GM19324 (cell line): ENCODE measurements at regions not wholly inside any gene's neighbourhood (a gene's known extent, or its start where the extent isn't known, plus 50 kb on each side); places are given as distances from the start of the nearest gene placed in this dataset.
"Not testable (repeated sequence)": the region's sequence is repeated elsewhere in the genome, so short reads cannot be mapped to it uniquely, and the experiment has no call there.

ENCODE experiments used
- ATAC-seq: cut with Tn5 transposase; IDR thresholded peaks from one replicate; pipeline ENCODE4 v1.9.1; 2021; ENCODE audit warnings: mild to moderate bottlenecking, moderate library complexity; ENCODE audit not compliant: unreplicated experiment, low FRiP score

DNA sequence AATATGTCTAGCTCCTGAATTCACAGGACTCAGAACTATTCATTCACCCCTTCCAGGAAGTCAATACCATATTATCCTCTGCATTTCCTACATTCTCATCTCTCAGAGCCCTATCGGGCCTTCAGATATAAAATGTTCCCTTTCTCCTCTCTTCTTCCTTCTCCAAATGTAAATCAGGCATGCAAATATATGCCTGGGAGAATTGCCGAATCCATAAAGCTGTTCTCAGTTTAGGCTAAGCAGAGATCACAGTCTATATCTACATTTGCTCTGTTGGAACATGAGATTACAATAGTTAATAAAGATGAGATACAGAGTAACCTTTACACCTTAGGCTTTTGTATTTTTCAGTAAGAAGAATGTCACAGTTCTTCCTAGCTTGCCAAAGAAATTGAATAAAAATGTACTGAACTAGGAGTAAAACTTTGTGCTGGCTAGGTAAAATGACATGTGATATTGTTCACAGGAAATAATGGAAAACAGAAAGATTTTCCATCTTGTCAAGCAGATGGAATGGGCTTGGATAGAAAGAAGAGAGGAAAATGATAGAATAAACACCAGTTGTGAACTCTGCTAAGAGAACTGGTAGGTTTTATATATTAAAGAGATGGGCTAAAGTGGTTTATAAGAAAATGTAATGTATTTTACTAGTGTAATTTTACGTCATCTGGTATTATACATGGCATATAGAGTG, 161.5 kb downstream of the NRIP1 start:
- ATAC-seq = no peak

DNA sequence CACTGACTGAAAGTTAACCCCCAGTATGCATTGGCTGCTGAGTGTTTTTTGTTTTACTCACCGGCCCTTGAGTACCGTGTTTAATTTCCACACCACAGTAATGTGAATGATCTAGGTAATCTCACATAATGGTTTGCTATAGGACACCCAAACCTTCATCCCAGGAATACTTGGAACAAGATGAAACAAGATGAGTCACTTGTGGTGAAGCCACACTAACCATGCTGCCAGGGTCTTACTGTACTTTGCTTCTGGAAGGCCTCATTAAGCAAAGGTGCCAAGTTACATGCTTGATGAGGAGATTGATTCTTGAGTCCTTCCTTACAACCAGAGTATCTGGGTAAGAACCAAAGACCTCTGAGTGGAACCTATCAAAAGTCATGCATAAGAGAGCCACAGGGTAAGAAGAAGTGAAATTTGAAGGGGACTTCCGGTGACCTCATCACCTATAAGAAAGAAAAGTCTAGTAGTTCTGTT, 163.3 kb downstream of the NRIP1 start:
- peak; percentile 62 for ATAC-seq

DNA sequence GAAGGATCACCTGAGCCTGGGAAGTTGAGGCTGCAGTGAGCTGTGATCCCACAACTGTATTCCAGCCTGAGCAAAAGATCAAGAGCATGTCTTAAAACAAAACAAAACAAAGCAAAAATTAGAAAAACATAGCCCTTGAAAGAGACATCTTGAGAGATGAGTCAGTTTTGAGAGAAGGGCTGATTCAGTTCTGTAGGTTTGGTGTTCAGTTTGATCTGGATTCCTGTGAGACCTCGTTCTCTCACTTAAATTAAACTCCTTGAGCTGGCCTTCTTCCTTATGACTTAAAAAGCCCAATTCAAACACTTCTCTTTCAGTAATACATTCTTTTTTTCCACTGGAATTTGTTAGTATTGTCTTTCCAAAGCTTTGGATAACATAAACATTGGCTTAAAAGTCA, 164.2 kb downstream of the NRIP1 start:
- no peak for ATAC-seq

DNA sequence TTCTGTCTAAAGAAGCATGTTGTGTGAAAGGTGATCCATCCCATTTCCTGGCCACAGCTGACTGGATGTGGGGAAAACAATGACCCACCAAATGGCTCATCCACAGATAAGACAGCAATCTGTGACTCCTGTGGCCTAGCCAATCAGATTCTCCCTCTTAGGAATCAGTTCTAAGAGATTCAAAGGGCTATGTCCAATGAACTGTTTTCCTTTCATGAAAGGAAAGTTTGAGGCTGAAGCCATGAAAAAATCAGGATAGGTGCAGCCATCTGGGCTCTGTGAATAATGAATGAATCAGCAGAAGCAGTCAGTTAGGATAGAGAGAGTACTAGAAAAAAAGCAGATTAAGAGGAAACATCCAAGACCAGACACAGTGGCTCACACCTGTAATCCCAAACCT, 164.7 kb downstream of the NRIP1 start:
- no peak for ATAC-seq

DNA sequence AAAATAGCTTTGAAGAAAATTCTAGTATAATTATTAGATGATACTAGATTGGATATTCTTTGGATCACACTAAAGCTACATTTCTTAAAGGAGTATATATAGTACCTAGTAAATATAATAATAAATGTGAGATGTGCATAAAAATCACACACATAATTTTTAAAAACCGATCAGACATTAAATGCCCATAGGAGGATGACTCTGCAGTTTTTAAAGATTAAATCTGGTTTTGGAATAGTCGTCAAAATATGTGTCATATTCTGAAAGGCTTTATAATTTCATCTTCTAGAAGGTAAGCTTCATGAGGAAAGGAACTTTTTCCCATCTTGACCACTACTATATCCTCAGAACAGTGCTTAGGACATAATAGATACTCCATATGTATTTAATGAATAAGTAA, 169.0 kb downstream of the NRIP1 start:
- ATAC-seq = no peak

DNA sequence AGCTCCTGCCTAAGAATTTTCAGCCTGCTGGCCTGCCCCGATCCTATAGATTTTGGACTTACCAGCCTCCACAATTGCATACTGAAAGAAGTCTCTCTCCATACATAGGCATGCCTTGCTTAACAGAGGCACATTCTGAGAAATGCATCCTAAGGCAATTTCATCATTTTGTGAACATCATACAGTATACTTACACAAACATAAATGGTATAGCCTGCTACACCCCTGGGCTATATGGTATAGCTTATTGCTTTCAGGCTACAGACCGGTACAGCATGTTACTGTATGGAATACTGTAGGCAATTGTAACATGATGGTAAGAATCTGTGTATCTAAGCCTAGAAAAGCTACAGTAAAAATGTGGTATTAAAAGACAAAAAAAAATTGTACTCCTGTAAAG, 174.7 kb downstream of the NRIP1 start:
- no peak for ATAC-seq

DNA sequence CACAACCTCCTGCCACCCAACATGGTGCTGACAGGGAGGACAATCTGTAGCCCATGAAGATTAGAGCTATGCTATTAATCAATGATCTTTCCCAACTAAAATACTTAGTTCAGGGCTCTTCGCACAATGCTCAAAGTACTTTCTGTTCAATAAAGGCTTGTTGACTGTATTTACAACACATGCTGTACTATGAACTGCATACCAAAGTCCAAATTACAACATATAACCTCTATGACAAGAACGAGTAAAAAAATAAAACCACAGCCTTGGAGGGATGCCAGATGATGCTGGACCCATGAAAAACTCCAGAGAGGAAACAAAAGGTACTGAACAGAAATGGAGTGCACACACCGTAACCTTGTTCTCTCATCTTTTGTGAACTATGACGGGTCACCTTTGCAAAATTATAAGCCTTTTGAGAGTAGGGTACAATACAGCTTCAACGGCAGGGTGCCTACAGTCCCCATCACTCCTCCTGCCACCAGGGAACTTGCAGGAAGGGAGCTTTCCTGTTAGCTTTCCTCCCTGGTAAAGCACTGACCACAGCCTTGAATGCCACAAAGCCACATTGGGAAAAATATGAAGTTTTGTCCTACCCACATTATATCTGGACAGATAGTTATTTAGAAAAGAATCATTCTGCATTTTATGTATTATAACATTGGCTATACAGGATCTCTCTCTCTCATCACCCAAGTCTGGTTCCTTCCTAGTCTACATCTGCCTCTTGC, 175.6 kb downstream of the NRIP1 start:
- ATAC-seq = no peak

DNA sequence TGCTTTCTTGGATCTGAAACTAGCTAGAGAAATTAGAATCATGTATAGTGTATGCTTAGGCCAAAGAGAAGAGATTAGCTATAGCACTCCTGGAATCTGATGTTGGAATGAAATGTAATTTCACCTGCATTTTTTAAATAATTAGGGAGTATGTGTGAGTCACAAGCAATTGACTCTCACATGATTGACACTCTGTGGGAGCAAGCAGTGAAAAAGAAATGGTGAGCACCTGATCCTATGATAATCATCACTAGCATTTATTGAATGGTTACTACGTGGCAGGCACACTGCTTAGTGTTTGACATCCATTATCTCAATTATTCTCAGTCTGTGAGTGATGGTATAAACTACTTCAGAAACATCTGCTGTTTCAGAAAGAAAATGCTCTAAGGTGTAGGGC, 176.6 kb downstream of the NRIP1 start:
- no peak for ATAC-seq

DNA sequence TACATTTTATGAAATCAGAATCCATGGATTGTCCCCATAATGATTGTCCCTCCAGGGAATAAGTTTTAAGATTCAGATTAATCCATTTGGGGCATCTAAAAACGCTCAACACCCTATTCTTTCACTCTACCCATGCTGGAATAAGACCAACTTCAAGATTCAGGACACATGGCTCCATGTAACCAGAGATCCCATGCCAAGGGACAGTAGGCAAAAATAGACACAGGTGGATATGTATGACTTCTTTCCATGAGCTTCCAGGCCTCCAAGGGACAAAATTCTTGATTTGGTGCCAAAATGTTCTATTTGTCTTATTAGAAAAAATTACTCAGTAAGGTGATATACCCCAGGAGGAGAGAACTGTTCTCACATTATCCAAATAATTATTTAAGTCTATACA, 178.8 kb downstream of the NRIP1 start:
- no peak for ATAC-seq

DNA sequence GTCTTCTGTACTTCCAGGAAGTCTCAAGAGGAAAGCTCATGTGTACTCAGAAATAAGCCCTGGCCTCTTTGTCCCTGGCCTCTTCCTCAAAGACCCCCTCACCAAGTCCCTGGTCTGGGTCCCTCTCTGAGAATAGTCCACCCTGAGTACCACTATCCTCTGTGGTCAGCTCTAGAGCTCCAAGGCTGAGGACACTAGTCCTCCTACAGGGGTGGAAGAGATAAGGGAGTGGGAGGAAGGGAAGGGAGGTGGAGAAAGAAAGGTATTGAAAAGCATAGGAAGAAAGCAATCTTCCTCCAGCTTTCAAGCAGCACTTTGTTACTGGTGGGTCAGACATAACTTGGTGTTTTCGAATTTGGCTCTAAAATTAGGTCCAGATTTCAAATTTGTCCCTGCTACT, 181.4 kb downstream of the NRIP1 start:
- no peak for ATAC-seq

DNA sequence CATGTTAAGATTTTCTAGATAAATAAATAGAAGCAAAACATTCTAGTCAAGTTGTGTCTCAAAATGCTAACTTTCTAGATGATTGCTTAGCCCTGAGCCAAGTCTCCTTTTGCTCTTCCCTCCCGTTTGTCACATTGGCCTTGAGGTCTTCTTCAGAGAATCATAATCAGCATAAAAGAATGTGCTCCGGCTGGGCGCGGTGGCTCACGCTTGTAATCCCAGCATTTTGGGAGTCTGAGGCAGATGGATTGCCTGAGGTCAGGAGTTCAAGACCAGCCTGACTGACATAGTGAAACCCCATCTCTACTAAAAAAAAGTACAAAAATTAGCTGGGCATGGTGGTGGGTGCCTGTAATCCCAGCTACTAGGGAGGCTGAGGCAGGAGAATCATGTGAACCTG, 182.3 kb downstream of the NRIP1 start:
- not testable (repeated sequence) for ATAC-seq

DNA sequence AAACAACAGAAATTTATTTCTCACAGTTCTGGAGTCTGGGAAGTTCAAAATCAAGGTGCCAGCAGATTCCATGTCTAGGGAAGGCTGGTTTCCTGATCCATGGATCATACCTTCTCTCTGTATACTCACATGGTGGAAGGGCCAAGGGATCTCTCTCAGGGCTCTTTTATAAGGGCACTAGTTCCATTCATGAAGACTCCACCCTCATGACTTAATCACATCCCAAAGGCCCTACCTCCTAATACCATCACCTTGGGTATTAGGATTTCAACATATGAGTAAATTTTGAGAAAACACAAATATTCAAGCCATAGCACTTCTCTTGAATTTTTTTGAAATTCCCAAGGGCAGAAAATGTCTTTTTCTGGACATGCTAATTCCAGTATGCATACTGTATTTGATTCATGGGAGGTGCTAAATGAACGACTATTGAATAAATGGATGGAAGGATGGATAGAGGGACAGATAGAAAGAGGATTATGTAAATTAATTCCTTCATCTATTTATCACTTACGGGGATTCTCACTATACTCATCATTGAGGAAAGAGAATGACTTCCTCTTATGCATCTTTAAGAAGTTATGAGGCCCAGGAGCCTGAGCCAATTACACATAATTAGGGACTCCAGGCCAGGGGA, 182.8 kb downstream of the NRIP1 start:
- no peak for ATAC-seq

DNA sequence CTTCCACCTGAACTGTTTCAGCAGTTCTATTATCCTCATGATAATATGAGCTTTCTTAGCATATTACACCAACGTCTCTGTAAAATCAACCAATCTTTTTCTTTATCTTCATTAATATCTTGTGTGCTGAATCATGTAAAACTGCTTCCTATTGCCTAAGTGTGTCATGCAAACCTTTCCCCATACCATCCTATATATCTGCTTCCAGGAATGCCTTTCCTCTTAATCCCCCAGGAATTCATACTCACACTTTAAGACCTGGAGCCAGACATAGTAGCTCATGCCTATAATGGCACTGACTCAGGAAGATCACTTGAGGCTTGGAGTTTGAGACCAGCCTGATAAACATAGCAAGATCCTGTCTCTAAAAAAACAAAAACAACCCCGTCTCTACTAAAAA, 183.9 kb downstream of the NRIP1 start:
- ATAC-seq = no peak

DNA sequence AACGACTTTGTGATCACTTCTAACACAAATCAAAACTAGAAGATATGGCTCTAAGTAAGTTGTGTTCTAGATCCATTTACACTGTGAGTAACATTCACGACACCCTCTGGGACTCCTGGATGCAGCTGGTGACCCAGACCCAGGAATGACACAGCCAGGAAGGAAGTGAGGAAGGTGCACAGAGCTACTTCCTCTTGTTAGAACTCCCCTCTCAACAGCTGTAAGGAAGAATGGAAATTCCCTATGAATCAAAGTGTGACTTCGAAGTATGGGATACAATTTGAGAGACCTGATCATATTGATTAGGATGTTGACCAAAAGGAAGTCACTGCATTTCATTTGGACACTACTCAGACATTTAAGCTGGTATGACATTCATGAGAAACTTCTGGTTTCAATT, 185.3 kb downstream of the NRIP1 start:
- no peak for ATAC-seq

DNA sequence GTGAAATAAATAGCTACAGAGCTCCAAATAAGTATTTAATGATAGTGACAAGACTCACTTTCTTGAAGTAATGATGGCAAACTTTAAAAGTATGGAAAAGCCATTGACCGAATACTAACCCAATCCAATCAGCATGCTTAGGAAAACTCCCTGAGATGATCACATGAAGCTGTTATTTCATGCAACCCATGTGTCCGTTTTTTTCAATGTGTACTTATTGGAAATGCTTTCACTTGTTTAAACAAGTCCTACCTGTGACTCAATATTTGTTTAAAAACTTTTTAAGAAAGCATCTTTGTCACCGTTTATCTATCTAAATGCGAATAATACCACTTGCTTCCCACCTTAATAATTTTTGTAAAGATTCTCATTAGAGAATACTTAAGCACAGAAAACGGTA, 185.8 kb downstream of the NRIP1 start:
- ATAC-seq = no peak

DNA sequence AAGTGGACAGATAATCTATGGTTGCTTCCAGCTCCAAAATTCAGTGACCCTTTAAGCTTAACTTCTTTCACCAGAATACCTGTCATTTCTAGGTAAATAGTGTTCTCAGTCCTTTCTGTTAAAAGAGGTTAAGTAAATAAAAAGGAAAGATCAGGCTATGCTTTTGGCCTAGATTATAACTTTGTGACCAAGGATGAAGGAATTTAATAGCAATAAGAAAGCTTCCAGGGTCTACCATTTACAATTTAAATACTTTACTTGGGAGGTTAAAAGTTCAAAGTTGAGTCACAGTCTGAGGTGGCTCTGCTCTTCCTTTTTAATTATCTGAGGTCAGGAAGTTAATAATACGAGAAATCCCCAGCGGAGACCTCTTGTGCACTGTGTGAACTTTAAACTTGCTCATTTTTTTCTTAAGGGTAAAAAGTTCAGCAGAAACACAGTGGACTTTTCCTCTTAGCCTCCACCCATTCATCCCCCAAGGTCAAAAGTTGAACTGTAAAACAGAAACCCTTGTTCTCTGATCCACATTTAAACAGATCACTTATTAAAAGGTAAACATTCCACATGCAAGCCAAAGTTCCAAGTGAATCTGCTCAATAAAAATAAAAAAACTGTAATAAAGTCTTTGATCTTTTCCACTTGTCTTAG, 187.1 kb downstream of the NRIP1 start:
- ATAC-seq = no peak

DNA sequence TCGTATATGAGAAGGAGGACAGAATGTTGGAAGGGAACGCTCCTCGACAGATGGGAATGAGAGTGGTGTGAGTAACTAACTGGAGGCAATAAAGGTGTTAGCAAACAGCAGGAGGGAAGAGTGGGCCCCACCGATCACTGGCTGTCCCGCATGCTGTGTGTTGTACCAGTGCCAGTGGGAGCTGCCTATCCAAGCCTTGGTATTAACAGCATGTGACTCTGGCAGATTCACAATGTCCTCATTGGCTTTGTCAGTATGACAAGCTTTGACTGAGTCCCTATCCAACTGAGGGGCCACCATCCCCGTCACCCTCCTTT, 188.3 kb downstream of the NRIP1 start:
- no peak for ATAC-seq

DNA sequence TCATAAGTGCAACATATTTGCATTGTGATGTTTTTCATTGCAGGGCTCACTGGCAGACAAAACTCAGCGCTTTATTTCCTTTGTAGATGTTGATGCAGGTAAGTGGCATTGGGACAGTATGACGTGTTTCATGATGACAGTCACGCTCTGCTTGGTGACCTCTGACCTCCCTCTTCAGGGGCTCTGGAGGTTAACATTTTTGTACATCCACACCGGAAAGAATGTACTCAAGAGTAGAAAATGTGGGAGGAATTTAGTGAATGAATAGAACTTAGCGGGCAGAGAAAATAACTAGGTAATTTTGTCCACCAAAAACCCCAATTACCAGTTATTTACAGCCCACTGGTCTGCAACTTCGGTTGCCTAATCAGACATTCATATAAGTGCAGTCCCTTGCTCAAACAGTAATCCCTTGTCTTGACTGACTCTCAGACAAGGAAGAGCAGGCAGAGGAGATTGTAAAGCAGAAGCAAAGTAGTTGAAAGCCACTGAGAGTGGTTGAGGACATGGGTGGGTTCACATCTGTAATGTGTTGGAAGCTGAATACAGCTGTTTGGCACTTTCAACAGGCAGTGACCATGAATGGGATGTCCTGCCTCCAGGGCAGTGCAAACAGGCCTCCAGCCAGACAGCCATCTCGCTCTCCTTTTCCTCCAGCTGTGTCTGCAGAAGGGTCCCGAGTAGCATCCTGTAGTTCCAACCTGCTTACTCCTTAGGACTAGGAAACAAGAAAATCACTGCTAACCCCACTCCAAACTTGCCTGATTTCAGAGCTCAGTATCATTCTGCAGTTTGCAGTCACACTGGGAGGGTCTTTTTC, 188.9 kb downstream of the NRIP1 start:
- peak; percentile 62 for ATAC-seq

DNA sequence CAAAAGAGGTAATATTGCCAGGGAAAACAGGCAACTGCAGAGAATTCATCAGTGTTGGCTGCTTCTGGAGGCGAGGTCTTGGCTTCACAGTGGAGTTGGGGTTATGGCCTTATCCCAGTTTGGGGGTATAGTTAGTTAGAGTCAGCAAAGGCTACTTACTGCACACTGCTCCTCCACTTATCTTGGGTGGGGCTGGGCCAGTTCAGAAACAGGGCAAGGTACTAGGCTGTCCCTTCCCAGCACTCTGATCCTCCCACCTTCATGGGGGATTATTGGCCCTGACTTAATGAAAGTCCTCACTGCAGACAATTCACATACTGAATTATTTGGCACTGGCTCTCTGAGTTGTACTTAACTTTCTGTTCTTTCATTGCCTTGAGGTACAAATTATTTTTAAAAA, 189.6 kb downstream of the NRIP1 start:
- no peak for ATAC-seq

DNA sequence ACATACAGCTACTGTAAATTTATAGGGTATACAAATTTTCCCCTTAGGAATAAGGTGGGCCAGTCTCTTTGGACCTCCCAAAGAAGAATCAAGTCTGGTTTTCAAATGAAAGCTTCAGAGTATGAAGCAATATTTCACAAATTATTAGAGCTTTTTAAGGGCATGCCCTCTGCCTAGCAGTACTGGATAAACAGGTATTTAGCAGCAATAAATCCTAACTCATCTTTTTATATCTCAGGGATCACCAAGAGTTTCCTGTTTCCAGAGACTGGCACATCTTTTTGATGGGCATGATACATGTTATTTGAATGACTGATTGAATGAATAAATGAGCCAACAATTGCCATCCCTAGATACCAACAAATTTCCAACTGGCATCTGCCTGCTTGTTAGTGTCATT, 190.4 kb downstream of the NRIP1 start:
- no peak for ATAC-seq

DNA sequence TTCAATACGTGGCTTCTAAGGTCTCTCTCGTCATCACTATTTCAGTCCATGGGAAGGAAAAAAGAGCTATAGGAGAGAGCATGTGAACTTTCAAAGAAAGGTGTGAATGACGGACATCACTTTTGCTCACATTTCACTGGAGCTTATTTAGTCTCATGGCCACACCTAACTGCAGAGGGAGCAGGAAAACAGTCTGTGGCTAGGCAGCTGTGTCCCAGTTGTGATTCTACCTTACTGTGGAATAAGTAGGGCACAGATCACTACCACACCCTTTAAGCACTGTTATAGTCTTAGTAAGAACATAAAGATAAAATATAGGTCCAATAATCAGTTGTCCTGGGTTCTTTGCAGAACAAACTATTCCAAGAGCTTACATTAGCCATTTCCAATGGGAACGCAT, 192.9 kb downstream of the NRIP1 start:
- ATAC-seq = no peak
